GM12878 (cell line): ENCODE measurements at regions not wholly inside any gene's neighbourhood (a gene's known extent, or its start where the extent isn't known, plus 50 kb on each side); places are given as distances from the start of the nearest gene placed in this dataset.

Source experiments
- ATAC-seq: fragments of 200-7000 bp; cut with Tn5 transposase; 3 replicates; pipeline ENCODE4 v1.9.1; 2020; ENCODE audit warnings: mild to moderate bottlenecking, moderate library complexity
- BruUV-seq: library from RNA; stranded (reverse); fragments of 400-500 nt; replicated peaks from 2 replicates; lab custom pipeline; 2021; lab: Mats Ljungman, UMichigan
- CTCF ChIA-PET: fragments of 300-600 bp; sonication (Branson Sonifier 250); formaldehyde crosslinking; extraction: SDS; loops from one replicate; lab custom pipeline; 2021; ENCODE audit warnings: inconsistent platforms; lab: Yijun Ruan, JAX
- POLR2A ChIA-PET: fragments of 350-600 bp; formaldehyde crosslinking; extraction: SDS; loops from one replicate; lab custom pipeline; 2021; ENCODE audit warnings: inconsistent platforms; lab: Charles Lee
- RAD21 ChIA-PET: fragments of 300-600 bp; sonication (Branson Sonifier 250); formaldehyde crosslinking; loops from one replicate; lab custom pipeline; 2023; ENCODE audit warnings: antibody characterized with exemption; ENCODE audit not compliant: unreplicated experiment; lab: Charles Lee
- SMC1A ChIA-PET: fragments of 300-600 bp; sonication (Branson Sonifier 250); formaldehyde crosslinking; loops from one replicate; lab custom pipeline; 2023; ENCODE audit not compliant: unreplicated experiment, uncharacterized antibody; lab: Charles Lee
- DNase-seq: peaks from one replicate; pipeline ENCODE4 v3.0.0-alpha.2; 2011; ENCODE audit warnings: low read depth, low spot score
- FAIRE-seq: peaks from 3 replicates; lab custom pipeline; 2011; peaks lifted over from hg19 to GRCh38; lab: Jason Lieb, UNC
- H2AFZ ChIP-seq: 2 replicates; pipeline ENCODE4 v1.6.0; 2011; ENCODE audit warnings: low read depth, low read length, control low read depth; ENCODE audit not compliant: control insufficient read depth
- H3K27ac ChIP-seq: 2 replicates; pipeline ENCODE4 v1.5.1; 2011; ENCODE audit warnings: control low read depth; ENCODE audit not compliant: control insufficient read depth, insufficient read depth
- H3K27me3 ChIP-seq, 2 experiments: replicated peaks in 1 of 2; 2 replicates each; pipeline versions ENCODE4 v1.6.0 to v1.6.1; 2011; ENCODE audit warnings: low read length in 1 of 2; ENCODE audit not compliant: control insufficient read depth in 2 of 2, insufficient read depth in 2 of 2
- H3K36me3 ChIP-seq, 2 experiments: 2 replicates each; pipeline ENCODE4 v1.5.1; 2011; ENCODE audit warnings: low read length in 1 of 2; ENCODE audit not compliant: control insufficient read depth in 2 of 2, insufficient read depth in 2 of 2
- H3K4me1 ChIP-seq: 2 replicates; pipeline ENCODE4 v1.6.1; 2011; ENCODE audit warnings: mild to moderate bottlenecking, low read length, moderate library complexity, mixed read lengths; ENCODE audit not compliant: control insufficient read depth, insufficient read depth
- H3K4me2 ChIP-seq: 2 replicates; pipeline ENCODE4 v1.6.0; 2011; ENCODE audit warnings: control low read depth; ENCODE audit not compliant: control insufficient read depth, insufficient read depth
- H3K4me3 ChIP-seq: fragments of 200-600 bp; sonication (generic); 2 replicates; pipeline ENCODE4 v1.5.1; 2016
- H3K79me2 ChIP-seq: 2 replicates; pipeline ENCODE4 v1.6.0; 2011; ENCODE audit warnings: low read length; ENCODE audit not compliant: control insufficient read depth, insufficient read depth
- H3K9ac ChIP-seq: 2 replicates; pipeline ENCODE4 v1.8.0; 2011; ENCODE audit warnings: low read length, control low read depth, mixed read lengths; ENCODE audit not compliant: control insufficient read depth, insufficient read depth
- H3K9me3 ChIP-seq: replicated peaks from 3 replicates; pipeline ENCODE4 v1.5.1; 2011; ENCODE audit warnings: mild to moderate bottlenecking, low read length; ENCODE audit not compliant: control insufficient read depth, insufficient read depth
- H4K20me1 ChIP-seq: 2 replicates; pipeline ENCODE4 v1.6.0; 2011; ENCODE audit not compliant: control insufficient read depth, insufficient read depth
- ATF7 ChIP-seq: fragments of 450-650 bp; IDR thresholded peaks from 2 replicates; pipeline ENCODE4 v1.6.1; 2016; ENCODE audit warnings: low read depth, mild to moderate bottlenecking
- CREB1 ChIP-seq: IDR thresholded peaks from 2 replicates; pipeline ENCODE4 v1.6.1; 2012; ENCODE audit warnings: low read depth, mild to moderate bottlenecking, inconsistent platforms
- DPF2 ChIP-seq: fragments of 450-650 bp; IDR thresholded peaks from 2 replicates; pipeline ENCODE4 v1.6.1; 2017; ENCODE audit warnings: mild to moderate bottlenecking
- KDM1A ChIP-seq: fragments of 200-600 bp; sonication (generic); IDR thresholded peaks from 2 replicates; pipeline ENCODE4 v1.6.1; 2016; ENCODE audit warnings: borderline replicate concordance
- MTA3 ChIP-seq: IDR thresholded peaks from 2 replicates; pipeline ENCODE4 v1.6.1; 2012; ENCODE audit warnings: low read length, inconsistent platforms, borderline replicate concordance
- SREBF1 ChIP-seq: IDR thresholded peaks from 2 replicates; pipeline ENCODE4 v1.6.1; 2012; ENCODE audit warnings: mild to moderate bottlenecking, low read length
- WGBS: methylation state at CpG from one replicate; pipeline ENCODE4 v1.1.6; 2016; ENCODE audit warnings: low lambda C conversion rate; ENCODE audit not compliant: insufficient replicate concordance, insufficient coverage; ENCODE audit errors: missing lambda C conversion rate; 5-methylcytosine and 5-hydroxymethylcytosine counted together
- in situ Hi-C: fragments of 300-500 bp; cut with MboI; formaldehyde crosslinking; loops from 9 replicates; pipeline ENCODE4 v1.14.3; 2018; ENCODE audit warnings: mixed read lengths
- intact Hi-C: fragments of 100-400 bp; cut with micrococcal nuclease; formaldehyde crosslinking; loops from one replicate; pipeline ENCODE4 v1.14.2; 2022; ENCODE audit not compliant: unreplicated experiment
- TF ChIP-seq, protein P1 (sequence below): IDR thresholded peaks from 2 replicates; pipeline ENCODE4 v1.6.1; 2012; ENCODE audit warnings: low read depth, low read length, improper control_type of control experiment
- TF ChIP-seq, protein P2 (sequence below): fragments of 450-650 bp; IDR thresholded peaks from 2 replicates; pipeline ENCODE4 v1.6.1; 2017; ENCODE audit warnings: mild to moderate bottlenecking

DNA sequence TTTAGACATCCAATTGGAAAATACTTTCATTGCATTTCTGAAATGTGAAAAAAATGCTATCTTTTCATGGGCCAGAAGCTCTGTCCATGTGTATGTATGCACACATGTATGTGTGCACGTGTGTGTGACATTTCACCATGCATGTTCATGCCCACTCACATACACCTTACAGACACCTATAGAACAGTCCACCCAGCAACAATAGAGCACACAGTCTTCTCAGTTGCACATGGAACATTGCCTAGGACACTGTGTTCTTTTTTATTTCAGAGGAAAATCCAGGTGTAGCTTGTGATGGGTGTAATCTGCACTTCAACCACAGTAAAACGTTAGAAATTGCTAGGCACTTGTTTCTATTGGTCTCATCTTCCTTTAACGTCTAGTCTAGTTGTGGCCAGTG, 114.8 kb upstream of the RGPD4 start:
- BruUV-seq, result no TSS peak
- intact Hi-C loops (no loop called here), in situ Hi-C loops (no loop called here)
- H3K4me3 ChIP-seq, result no peak overlapping the region
- DNase-seq (no peak), ATAC-seq (peak; percentile 16; the same call in 2 of the 3 replicates), FAIRE-seq (no peak)
- RAD21 ChIA-PET, result no interaction called here
- SMC1A ChIA-PET, result no interaction called here
- POLR2A ChIA-PET, result no interaction called here
- no peaks in the 10 kb centered on the region for H3K27me3 ChIP-seq
- no peaks in the 10 kb centered on the region for H3K9me3 ChIP-seq
- H3K9ac ChIP-seq, result no peak overlapping the region
- WGBS, result 3% methylated on average over 3 of the region's 3 CpGs
- no peaks in the 10 kb centered on the region for H3K36me3 ChIP-seq
- H3K4me2 ChIP-seq, result no peak overlapping the region
- CTCF ChIA-PET, result no interaction called here
- no peak overlapping the region for H3K27ac ChIP-seq
- H2AFZ ChIP-seq, result peak overlapping the region; percentile 15; the same call in 1 of the 2 replicates
- TF ChIP-seq DPF2, result no peak
- no peak for TF ChIP-seq MTA3
- TF ChIP-seq, protein P1, sequence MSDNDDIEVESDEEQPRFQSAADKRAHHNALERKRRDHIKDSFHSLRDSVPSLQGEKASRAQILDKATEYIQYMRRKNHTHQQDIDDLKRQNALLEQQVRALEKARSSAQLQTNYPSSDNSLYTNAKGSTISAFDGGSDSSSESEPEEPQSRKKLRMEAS, result no peak
- no peak for TF ChIP-seq CREB1
- no peak for TF ChIP-seq SREBF1
- TF ChIP-seq, protein P2, sequence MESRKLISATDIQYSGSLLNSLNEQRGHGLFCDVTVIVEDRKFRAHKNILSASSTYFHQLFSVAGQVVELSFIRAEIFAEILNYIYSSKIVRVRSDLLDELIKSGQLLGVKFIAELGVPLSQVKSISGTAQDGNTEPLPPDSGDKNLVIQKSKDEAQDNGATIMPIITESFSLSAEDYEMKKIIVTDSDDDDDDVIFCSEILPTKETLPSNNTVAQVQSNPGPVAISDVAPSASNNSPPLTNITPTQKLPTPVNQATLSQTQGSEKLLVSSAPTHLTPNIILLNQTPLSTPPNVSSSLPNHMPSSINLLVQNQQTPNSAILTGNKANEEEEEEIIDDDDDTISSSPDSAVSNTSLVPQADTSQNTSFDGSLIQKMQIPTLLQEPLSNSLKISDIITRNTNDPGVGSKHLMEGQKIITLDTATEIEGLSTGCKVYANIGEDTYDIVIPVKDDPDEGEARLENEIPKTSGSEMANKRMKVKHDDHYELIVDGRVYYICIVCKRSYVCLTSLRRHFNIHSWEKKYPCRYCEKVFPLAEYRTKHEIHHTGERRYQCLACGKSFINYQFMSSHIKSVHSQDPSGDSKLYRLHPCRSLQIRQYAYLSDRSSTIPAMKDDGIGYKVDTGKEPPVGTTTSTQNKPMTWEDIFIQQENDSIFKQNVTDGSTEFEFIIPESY, result no peak
- no peak for TF ChIP-seq ATF7
- TF ChIP-seq KDM1A, result no peak
- no peaks in the 10 kb centered on the region for H3K79me2 ChIP-seq
- H4K20me1 ChIP-seq, result no peaks in the 10 kb centered on the region
- H3K4me1 ChIP-seq, result no peaks in the 10 kb centered on the region
